Testis (tissue), 2 donors: ENCODE measurements at regions not wholly inside any gene's neighbourhood (a gene's known extent, or its start where the extent isn't known, plus 50 kb on each side); places are given as distances from the start of the nearest gene placed in this dataset.

Source experiments
- POLR2A ChIP-seq: fragments of 450-650 bp; IDR thresholded peaks from one replicate; pipeline ENCODE4 v1.6.1; 2017; ENCODE audit warnings: antibody characterized with exemption, mild to moderate bottlenecking, moderate library complexity
- TF ChIP-seq, protein P1 (sequence below), 3 experiments: fragments of 450-650 bp in 2 of 3; fragments of 200-600 bp in 1 of 3; sonication (generic) in 1 of 3; IDR thresholded peaks; one replicate each; pipeline ENCODE4 v1.5.1; 2016 to 2019; ENCODE audit warnings: antibody characterized with exemption in 3 of 3, mild to moderate bottlenecking in 2 of 3, moderate library complexity in 1 of 3

DNA sequence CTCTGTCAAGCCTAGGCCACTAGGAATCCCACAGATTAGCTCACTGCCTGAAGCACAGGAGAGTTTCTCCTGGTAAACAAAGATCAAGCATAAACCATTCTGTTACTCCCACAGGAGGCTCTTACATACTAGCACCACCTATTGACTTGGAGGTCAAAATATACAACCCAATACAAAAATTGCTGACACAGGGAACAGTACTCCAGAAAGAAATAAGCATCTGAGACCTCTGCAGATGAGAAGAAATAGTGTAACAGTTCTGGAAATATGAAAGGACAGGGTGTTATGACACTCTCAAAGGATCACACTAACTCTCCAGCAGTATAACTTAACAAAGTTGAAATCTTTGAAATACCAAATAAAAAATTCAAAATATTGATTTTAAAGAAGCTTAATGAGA lies 269.6 kb upstream of the ARRDC3 start:
- TF ChIP-seq, protein P1, sequence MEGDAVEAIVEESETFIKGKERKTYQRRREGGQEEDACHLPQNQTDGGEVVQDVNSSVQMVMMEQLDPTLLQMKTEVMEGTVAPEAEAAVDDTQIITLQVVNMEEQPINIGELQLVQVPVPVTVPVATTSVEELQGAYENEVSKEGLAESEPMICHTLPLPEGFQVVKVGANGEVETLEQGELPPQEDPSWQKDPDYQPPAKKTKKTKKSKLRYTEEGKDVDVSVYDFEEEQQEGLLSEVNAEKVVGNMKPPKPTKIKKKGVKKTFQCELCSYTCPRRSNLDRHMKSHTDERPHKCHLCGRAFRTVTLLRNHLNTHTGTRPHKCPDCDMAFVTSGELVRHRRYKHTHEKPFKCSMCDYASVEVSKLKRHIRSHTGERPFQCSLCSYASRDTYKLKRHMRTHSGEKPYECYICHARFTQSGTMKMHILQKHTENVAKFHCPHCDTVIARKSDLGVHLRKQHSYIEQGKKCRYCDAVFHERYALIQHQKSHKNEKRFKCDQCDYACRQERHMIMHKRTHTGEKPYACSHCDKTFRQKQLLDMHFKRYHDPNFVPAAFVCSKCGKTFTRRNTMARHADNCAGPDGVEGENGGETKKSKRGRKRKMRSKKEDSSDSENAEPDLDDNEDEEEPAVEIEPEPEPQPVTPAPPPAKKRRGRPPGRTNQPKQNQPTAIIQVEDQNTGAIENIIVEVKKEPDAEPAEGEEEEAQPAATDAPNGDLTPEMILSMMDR (IDR thresholded peaks at IDR 0.05), result no peak
- no peak for TF ChIP-seq POLR2A
